H1 (cell line): ENCODE measurements at regions not wholly inside any gene's neighbourhood (a gene's known extent, or its start where the extent isn't known, plus 50 kb on each side); places are given as distances from the start of the nearest gene placed in this dataset.

Experiments
- CTCF ChIA-PET: fragments of 300-600 bp; sonication (Branson Sonifier 250); formaldehyde crosslinking; loops from one replicate; lab custom pipeline; 2021; ENCODE audit not compliant: partially characterized antibody; lab: Charles Lee
- POLR2A ChIA-PET: fragments of 300-600 bp; sonication (Branson Sonifier 250); formaldehyde crosslinking; loops from one replicate; lab custom pipeline; 2021; ENCODE audit warnings: inconsistent platforms; ENCODE audit not compliant: partially characterized antibody; lab: Charles Lee
- DNase-seq, 2 experiments: peaks; one replicate each; pipeline versions ENCODE4 v3.0.0 to v3.0.0-alpha.2; 2010 to 2022; ENCODE audit warnings: low spot score in 2 of 2, low read depth in 1 of 2, mixed read lengths in 1 of 2
- FAIRE-seq: peaks from 2 replicates; lab custom pipeline; 2011; peaks lifted over from hg19 to GRCh38; lab: Jason Lieb, UNC
- H2AFZ ChIP-seq: 2 replicates; pipeline ENCODE4 v1.8.1; 2012; ENCODE audit warnings: low read length, inconsistent platforms
- H2AK5ac ChIP-seq: 2 replicates; pipeline ENCODE4 v1.6.1; 2013; ENCODE audit warnings: low read depth, low read length
- H2BK120ac ChIP-seq: replicated peaks from 2 replicates; pipeline ENCODE3; 2013; ENCODE audit warnings: low read depth, low read length, inconsistent platforms
- H2BK12ac ChIP-seq: 2 replicates; pipeline ENCODE4 v1.6.1; 2013; ENCODE audit warnings: low read depth, low read length
- H2BK15ac ChIP-seq: 2 replicates; pipeline ENCODE4 v1.6.1; 2013; ENCODE audit warnings: low read length
- H2BK20ac ChIP-seq: 2 replicates; pipeline ENCODE4 v1.6.1; 2013; ENCODE audit warnings: low read length
- H2BK5ac ChIP-seq: 2 replicates; pipeline ENCODE4 v1.6.1; 2013; ENCODE audit warnings: low read depth, low read length
- H3K14ac ChIP-seq: 2 replicates; pipeline ENCODE4 v1.6.1; 2013; ENCODE audit warnings: inconsistent platforms; ENCODE audit not compliant: insufficient read length
- H3K18ac ChIP-seq: 2 replicates; pipeline ENCODE4 v1.6.1; 2013; ENCODE audit warnings: low read length; ENCODE audit errors: extremely low read depth
- H3K23ac ChIP-seq: 2 replicates; pipeline ENCODE4 v1.6.1; 2013; ENCODE audit warnings: inconsistent platforms; ENCODE audit not compliant: insufficient read length
- H3K23me2 ChIP-seq: 2 replicates; pipeline ENCODE4 v1.6.1; 2013; ENCODE audit warnings: low read depth, low read length
- H3K27ac ChIP-seq: 2 replicates; pipeline ENCODE4 v1.6.1; 2011; ENCODE audit warnings: low read depth, low read length, inconsistent platforms
- H3K27me3 ChIP-seq, 4 experiments: replicated peaks in 1 of 4; 1 replicate in 1 of 4; 2 replicates in 3 of 4; pipeline versions ENCODE4 v1.6.1 to v1.8.1; 2011 to 2013; ENCODE audit warnings: low read length in 3 of 4, mild to moderate bottlenecking in 3 of 4, inconsistent platforms in 2 of 4, mixed read lengths in 2 of 4, moderate library complexity in 1 of 4; ENCODE audit not compliant: control insufficient read depth in 3 of 4, insufficient read depth in 3 of 4; ENCODE audit errors: extremely low read depth in 1 of 4
- H3K36me3 ChIP-seq, 4 experiments: 2 replicates each; pipeline versions ENCODE4 v1.6.1 to v1.8.1; 2011 to 2013; ENCODE audit warnings: mild to moderate bottlenecking in 4 of 4, low read length in 3 of 4, moderate library complexity in 2 of 4, control low read depth in 1 of 4, inconsistent platforms in 1 of 4; ENCODE audit not compliant: insufficient read depth in 4 of 4, control insufficient read depth in 2 of 4
- H3K4ac ChIP-seq: replicated peaks from 2 replicates; pipeline ENCODE3; 2013; ENCODE audit warnings: low read length, low read depth, mixed read lengths, inconsistent platforms; ENCODE audit not compliant: insufficient read length
- H3K4me1 ChIP-seq, 4 experiments: replicated peaks in 1 of 4; 1 replicate in 1 of 4; 2 replicates in 3 of 4; pipeline versions ENCODE4 v1.6.1 to v1.8.1; 2011 to 2013; ENCODE audit warnings: low read length in 3 of 4, inconsistent platforms in 2 of 4, mixed read lengths in 1 of 4; ENCODE audit not compliant: insufficient read depth in 4 of 4, control insufficient read depth in 3 of 4
- H3K4me2 ChIP-seq, 2 experiments: 2 replicates each; pipeline versions ENCODE4 v1.6.1 to v1.8.1; 2011 to 2013; ENCODE audit warnings: low read depth in 2 of 2, low read length in 2 of 2, control low read depth in 1 of 2, inconsistent platforms in 1 of 2, mild to moderate bottlenecking in 1 of 2; ENCODE audit not compliant: insufficient read depth in 1 of 2
- H3K4me3 ChIP-seq, 4 experiments: fragments of 200-600, 300-600 bp in 1 of 4; sonication (generic), shearing (Covaris generic), sonication (Bioruptor Twin) in 1 of 4; 2 replicates each; pipeline versions ENCODE4 v1.5.1 to v1.8.1; 2011 to 2016; ENCODE audit warnings: low read length in 4 of 4, low read depth in 3 of 4, control low read depth in 2 of 4, inconsistent platforms in 2 of 4, mild to moderate bottlenecking in 2 of 4, mixed read lengths in 1 of 4, moderate library complexity in 1 of 4; ENCODE audit not compliant: insufficient read depth in 2 of 4; ENCODE audit errors: extremely low read depth in 1 of 4
- H3K56ac ChIP-seq: replicated peaks from 2 replicates; pipeline ENCODE3; 2013; ENCODE audit warnings: low read depth, mild to moderate bottlenecking, mixed read lengths, low read length, inconsistent platforms; ENCODE audit not compliant: insufficient read length
- H3K79me1 ChIP-seq: 2 replicates; pipeline ENCODE4 v1.6.1; 2013; ENCODE audit warnings: low read depth, low read length, control low read depth
- H3K79me2 ChIP-seq, 2 experiments: 2 replicates each; pipeline versions ENCODE4 v1.6.1 to v1.8.1; 2012 to 2013; ENCODE audit warnings: low read length in 2 of 2, mild to moderate bottlenecking in 2 of 2, inconsistent platforms in 1 of 2; ENCODE audit not compliant: insufficient read depth in 2 of 2, control insufficient read depth in 1 of 2
- H3K9ac ChIP-seq, 4 experiments: replicated peaks in 1 of 4; 1 replicate in 1 of 4; 2 replicates in 3 of 4; pipeline versions ENCODE4 v1.6.1 to v1.8.1; 2011 to 2013; ENCODE audit warnings: low read depth in 3 of 4, low read length in 3 of 4, control low read depth in 2 of 4, mild to moderate bottlenecking in 2 of 4, moderate library complexity in 2 of 4, inconsistent platforms in 1 of 4; ENCODE audit errors: extremely low read depth in 1 of 4
- H3K9me3 ChIP-seq, 2 experiments: 2 replicates each; pipeline versions ENCODE4 v1.6.1 to v1.8.1; 2012 to 2013; ENCODE audit warnings: mild to moderate bottlenecking in 2 of 2, moderate library complexity in 2 of 2, control low read depth in 1 of 2, inconsistent platforms in 1 of 2, low read depth in 1 of 2, low read length in 1 of 2, mixed read lengths in 1 of 2; ENCODE audit not compliant: insufficient read depth in 2 of 2
- H4K20me1 ChIP-seq, 2 experiments: replicated peaks in 1 of 2; 2 replicates each; pipeline versions ENCODE3 to v1.8.1; 2011 to 2013; ENCODE audit warnings: inconsistent platforms in 2 of 2, low read length in 2 of 2, mild to moderate bottlenecking in 1 of 2; ENCODE audit not compliant: insufficient read depth in 2 of 2, control insufficient read depth in 1 of 2
- H4K5ac ChIP-seq: 2 replicates; pipeline ENCODE4 v1.6.1; 2013; ENCODE audit warnings: low read length, low read depth, mixed read lengths, inconsistent platforms; ENCODE audit not compliant: insufficient read length
- H4K8ac ChIP-seq: 2 replicates; pipeline ENCODE4 v1.8.0; 2013; ENCODE audit warnings: mild to moderate bottlenecking, moderate library complexity, low read length, inconsistent platforms; ENCODE audit not compliant: insufficient read depth; ENCODE audit errors: extremely low read depth
- H4K91ac ChIP-seq: replicated peaks from 2 replicates; pipeline ENCODE3; 2013; ENCODE audit warnings: low read length, mixed read lengths, inconsistent platforms; ENCODE audit not compliant: insufficient read length
- CTBP2 ChIP-seq: IDR thresholded peaks from 2 replicates; pipeline ENCODE4 v1.7.0; 2011; ENCODE audit warnings: borderline replicate concordance, mild to moderate bottlenecking, moderate library complexity, mixed read lengths, low read length; ENCODE audit not compliant: insufficient read depth, insufficient read length

DNA sequence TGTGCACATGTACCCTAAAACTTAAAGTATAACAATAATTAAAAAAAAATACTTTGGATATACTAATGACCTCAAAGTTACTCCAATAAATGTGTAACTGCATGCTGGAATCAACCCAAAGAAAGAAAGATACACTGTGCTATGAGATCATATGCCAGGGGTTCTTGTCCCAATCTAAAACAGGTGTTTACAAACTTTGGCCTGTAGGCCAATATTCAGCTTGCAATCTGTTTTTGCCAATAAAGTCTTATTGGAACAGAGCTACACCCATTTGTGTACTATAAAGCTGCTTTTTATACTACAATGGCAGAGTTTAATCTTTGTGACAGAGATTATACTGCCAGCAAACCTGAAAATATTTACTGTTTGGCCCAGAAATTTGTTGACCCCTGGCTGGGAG is 138.8 kb upstream of the AFF2 start:
- no peak for FAIRE-seq
- Histone ChIP-seq H3K23ac (no peak overlapping the region), H3K4me2 (no peak overlapping the region), H3K27ac (no peak overlapping the region), H4K5ac (no peak overlapping the region), H2AK5ac (no peak overlapping the region), H3K9ac (no peak overlapping the region), H3K4me3 (no peak overlapping the region), H3K36me3 (no peaks in the 10 kb centered on the region), H3K18ac (no peak overlapping the region), H3K79me1 (no peaks in the 10 kb centered on the region), H2BK12ac (no peak overlapping the region), H2BK120ac (no peak overlapping the region), H3K79me2 (no peaks in the 10 kb centered on the region), H2BK5ac (no peak overlapping the region), H3K4me1 (no peaks in the 10 kb centered on the region), H2AFZ (no peak overlapping the region), H4K20me1 (no peaks in the 10 kb centered on the region), H3K14ac (no peak overlapping the region), H3K27me3 (no peaks in the 10 kb centered on the region), H4K8ac (no peak overlapping the region), H4K91ac (no peak overlapping the region), H3K56ac (no peak overlapping the region), H2BK20ac (no peak overlapping the region), H2BK15ac (no peak overlapping the region), H3K4ac (no peak overlapping the region), H3K23me2 (no peaks in the 10 kb centered on the region), H3K9me3 (no peaks in the 10 kb centered on the region)
- POLR2A ChIA-PET: no interaction called here
- no peak for TF ChIP-seq CTBP2
- no peak for DNase-seq
- CTCF ChIA-PET: no interaction called here
